Left ventricle myocardium inferior (tissue), 1 donor: ENCODE measurements at regions not wholly inside any gene's neighbourhood (a gene's known extent, or its start where the extent isn't known, plus 50 kb on each side); places are given as distances from the start of the nearest gene placed in this dataset.
"Not testable (repeated sequence)": the region's sequence is repeated elsewhere in the genome, so short reads cannot be mapped to it uniquely, and the experiment has no call there.

Source experiments
- DNase-seq: peaks from one replicate; pipeline ENCODE4 v3.0.0-alpha.2; 2020
- H3K27ac ChIP-seq: fragments of 200-600 bp; replicated peaks from 2 replicates; pipeline ENCODE4 v1.8.0; 2021
- H3K27me3 ChIP-seq: fragments of 200-600 bp; 2 replicates; pipeline ENCODE4 v1.8.0; 2021; ENCODE audit warnings: low read depth
- H3K36me3 ChIP-seq: fragments of 200-600 bp; 2 replicates; pipeline ENCODE4 v1.8.0; 2021
- H3K4me1 ChIP-seq: fragments of 200-600 bp; 2 replicates; pipeline ENCODE4 v1.8.0; 2021
- H3K4me3 ChIP-seq: fragments of 200-600 bp; 2 replicates; pipeline ENCODE4 v1.8.0; 2021; ENCODE audit warnings: mild to moderate bottlenecking, moderate library complexity
- H3K9me3 ChIP-seq: fragments of 200-600 bp; replicated peaks from 2 replicates; pipeline ENCODE4 v1.8.0; 2021
- intact Hi-C: fragments of 100-400 bp; cut with micrococcal nuclease; formaldehyde crosslinking; loops from one replicate; pipeline ENCODE4 v1.11.0; 2022
- TF ChIP-seq, protein P1 (sequence below): fragments of 200-600 bp; IDR thresholded peaks from 2 replicates; pipeline ENCODE4 v1.8.0; 2021; ENCODE audit warnings: antibody characterized with exemption, mild to moderate bottlenecking, borderline replicate concordance
- donor health status: DM: no; HTN: yes; CAD: no; lungs with severe emphysema.

DNA sequence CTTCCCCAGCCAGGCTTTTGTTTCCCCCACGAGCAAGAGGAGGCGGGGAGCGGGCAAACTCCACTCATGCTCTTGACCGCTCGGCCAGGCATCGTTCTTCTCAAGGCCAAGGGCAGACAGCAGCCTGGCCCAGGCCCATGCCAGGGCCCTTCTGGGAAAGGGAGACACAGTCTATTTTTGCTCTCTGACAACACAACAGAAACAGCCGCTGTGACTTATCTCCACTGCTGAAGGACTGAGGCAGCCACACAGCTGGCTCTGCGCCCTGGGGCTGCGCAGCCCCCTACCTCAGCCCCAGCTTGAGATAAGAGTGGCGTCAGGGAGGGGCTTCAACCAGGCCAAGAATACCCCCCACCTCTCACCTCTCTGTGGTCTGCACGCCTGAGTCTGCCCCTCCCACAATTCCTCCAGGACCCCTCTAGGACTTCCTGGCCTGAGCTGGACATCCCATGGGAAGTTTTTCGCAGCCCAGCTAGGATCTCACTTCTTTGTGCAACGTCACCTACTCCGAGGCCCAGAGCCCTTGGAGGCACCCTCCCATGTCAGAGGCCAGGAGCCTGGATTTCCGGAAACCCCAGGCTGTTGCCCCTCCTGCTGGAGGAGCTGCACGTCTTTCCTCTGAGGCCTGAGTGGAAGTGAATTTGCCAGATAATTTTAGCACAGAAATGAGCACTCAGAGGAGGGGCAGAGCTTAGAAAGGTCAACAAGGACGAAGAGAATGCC, 118.9 kb upstream of the OTOS start:
- TF ChIP-seq, protein P1, sequence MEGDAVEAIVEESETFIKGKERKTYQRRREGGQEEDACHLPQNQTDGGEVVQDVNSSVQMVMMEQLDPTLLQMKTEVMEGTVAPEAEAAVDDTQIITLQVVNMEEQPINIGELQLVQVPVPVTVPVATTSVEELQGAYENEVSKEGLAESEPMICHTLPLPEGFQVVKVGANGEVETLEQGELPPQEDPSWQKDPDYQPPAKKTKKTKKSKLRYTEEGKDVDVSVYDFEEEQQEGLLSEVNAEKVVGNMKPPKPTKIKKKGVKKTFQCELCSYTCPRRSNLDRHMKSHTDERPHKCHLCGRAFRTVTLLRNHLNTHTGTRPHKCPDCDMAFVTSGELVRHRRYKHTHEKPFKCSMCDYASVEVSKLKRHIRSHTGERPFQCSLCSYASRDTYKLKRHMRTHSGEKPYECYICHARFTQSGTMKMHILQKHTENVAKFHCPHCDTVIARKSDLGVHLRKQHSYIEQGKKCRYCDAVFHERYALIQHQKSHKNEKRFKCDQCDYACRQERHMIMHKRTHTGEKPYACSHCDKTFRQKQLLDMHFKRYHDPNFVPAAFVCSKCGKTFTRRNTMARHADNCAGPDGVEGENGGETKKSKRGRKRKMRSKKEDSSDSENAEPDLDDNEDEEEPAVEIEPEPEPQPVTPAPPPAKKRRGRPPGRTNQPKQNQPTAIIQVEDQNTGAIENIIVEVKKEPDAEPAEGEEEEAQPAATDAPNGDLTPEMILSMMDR, result peak; percentile 36
- H3K4me1 ChIP-seq, result peaks cover 41% of the 10 kb centered on the region
- H3K27ac ChIP-seq, result peak overlapping the region; percentile 96
- peaks cover 19% of the 10 kb centered on the region for H3K9me3 ChIP-seq
- no peak overlapping the region for H3K4me3 ChIP-seq
- intact Hi-C loops, result no loop called here
- no peaks in the 10 kb centered on the region for H3K27me3 ChIP-seq
- no peaks in the 10 kb centered on the region for H3K36me3 ChIP-seq
- DNase-seq, result peak; percentile 81

DNA sequence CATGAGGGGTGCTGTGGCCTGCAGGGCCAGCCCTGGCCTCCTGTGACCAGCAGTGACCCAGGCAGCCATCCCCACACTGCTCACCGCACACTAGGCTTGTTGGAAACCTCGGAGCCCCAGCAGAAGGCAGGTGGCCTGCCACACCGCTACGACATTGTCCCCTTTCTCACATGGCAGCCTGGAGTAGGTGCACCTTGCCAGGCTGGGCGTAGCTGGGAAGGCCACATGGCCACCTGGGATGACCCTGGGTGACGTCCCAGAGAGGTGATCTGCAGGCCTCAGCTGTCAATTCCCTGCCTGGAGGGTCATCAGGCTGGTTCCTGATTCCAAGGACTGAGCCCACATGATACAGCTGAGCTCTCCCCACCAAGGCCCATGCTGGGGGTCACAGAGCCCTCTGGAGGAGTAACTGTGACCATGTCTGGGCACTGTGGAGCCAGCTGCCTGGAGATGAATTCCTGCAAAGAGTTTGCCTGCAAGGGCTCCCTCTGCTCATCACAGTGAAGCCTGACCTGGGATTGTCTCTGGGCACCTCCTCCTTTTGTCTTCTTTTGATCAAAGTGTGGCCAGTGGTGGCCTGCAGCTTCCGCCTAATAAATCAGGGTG, 119.6 kb upstream of the OTOS start:
- Histone ChIP-seq H3K27ac (peak overlapping the region; percentile 96), H3K36me3 (no peaks in the 10 kb centered on the region), H3K9me3 (peaks cover 19% of the 10 kb centered on the region), H3K4me1 (peaks cover 41% of the 10 kb centered on the region), H3K27me3 (no peaks in the 10 kb centered on the region), H3K4me3 (no peak overlapping the region)
- TF ChIP-seq, protein P1, result no peak
- intact Hi-C loops, result no loop called here
- DNase-seq, result no peak

DNA sequence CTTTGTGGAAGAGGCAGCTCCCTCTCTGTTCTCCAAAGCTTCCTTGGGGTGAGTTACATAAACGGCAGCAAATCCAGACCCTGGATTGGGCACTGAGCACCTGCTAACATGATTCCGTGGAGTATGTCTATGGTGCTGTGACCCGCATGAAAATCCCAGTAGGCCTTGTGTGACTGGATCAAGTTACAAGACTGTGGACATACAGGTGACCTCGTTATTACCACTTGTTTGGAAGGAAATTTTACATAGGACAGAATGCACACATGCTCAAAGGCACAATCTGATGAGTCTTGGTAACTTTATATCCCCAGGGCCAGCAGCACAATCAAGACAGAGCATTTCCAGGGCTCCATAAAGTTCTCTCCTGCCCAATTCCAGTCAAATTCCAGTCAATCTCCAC, 120.2 kb upstream of the OTOS start:
- Histone ChIP-seq H3K27ac (peak overlapping the region; percentile 96), H3K36me3 (no peaks in the 10 kb centered on the region), H3K27me3 (no peaks in the 10 kb centered on the region), H3K4me1 (peaks cover 40% of the 10 kb centered on the region), H3K4me3 (no peak overlapping the region), H3K9me3 (peaks cover 19% of the 10 kb centered on the region)
- intact Hi-C loops, result no loop called here
- TF ChIP-seq, protein P1, result no peak
- DNase-seq, result no peak

DNA sequence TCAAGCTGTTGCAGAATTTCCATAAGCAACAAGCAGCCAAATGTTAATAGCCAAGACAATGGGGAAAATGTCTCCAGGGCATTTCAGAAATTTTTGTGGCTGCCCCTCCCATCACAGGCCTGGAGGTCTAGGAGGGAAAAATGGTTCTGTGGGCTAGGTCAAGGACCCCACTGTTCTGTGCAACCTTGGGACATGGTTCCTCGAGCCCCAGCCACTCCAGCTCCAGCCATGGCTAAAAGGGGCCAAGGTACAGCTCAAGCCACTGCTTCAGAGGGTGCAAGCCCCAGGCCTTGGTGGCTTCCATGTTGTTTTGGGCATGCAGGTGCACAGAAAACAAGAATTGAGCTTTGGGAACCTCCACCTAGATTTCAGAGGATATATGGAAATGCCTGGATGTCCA, 122.1 kb upstream of the OTOS start:
- DNase-seq, intact Hi-C loops, H3K27ac ChIP-seq, H3K4me3 ChIP-seq, H3K36me3 ChIP-seq, H3K27me3 ChIP-seq: not testable (repeated sequence)
- Histone ChIP-seq H3K4me1 (peaks cover 30% of the 10 kb centered on the region), H3K9me3 (peaks cover 19% of the 10 kb centered on the region)

GRCh38 chr2:240269380-240269779, 128.9 kb upstream of the OTOS start:
- no peak overlapping the region for H3K27ac ChIP-seq
- no peak for DNase-seq
- intact Hi-C loops, result no loop called here

More at GRCh38 chr2:240269380-240269779, 128.9 kb upstream of the OTOS start:
- Histone ChIP-seq H3K9me3 (peaks cover 16% of the 10 kb centered on the region), H3K4me3 (no peak overlapping the region), H3K27me3 (no peaks in the 10 kb centered on the region), H3K36me3 (no peaks in the 10 kb centered on the region), H3K4me1 (no peaks in the 10 kb centered on the region)
- TF ChIP-seq, protein P1, result no peak
